DMS153 (cell line): ENCODE measurements at regions not wholly inside any gene's neighbourhood (a gene's known extent, or its start where the extent isn't known, plus 50 kb on each side); places are given as distances from the start of the nearest gene placed in this dataset.
"Not testable (repeated sequence)": the region's sequence is repeated elsewhere in the genome, so short reads cannot be mapped to it uniquely, and the experiment has no call there.

Source experiments
- DNase-seq: peaks from one replicate; lab custom pipeline; 2025; lab: John Stamatoyannopoulos, UW

- DNase-seq, result no peak
These were observed 241.5 kb downstream of the SATB2 start for GRCh38 chr2:199216253-199216652.

GRCh38 chr2:199207011-199207410, 250.7 kb downstream of the SATB2 start:
- no peak for DNase-seq

- DNase-seq, result no peak
These were observed 251.2 kb downstream of the SATB2 start for GRCh38 chr2:199206536-199206935.

DNA sequence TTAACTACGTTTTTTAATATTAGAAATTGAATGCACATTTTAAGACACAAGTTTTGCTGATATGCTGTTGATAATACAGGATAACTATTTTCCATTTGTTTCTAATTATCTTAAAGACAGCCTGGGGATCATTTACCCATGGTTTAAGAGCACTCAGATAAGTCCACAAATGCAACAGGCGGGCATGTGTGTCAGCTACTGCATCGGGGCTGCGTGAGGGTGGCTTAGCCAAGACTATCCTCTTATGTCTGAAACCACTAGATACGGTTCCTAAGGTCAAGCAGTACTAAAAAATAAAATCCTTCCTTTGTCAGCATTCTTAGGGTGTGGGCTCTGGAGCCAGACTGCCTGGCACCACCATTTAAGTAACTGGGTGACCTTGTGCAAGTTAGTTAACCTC, 254.8 kb downstream of the SATB2 start:
- DNase-seq, result no peak

GRCh38 chr2:199201539-199201938, 256.2 kb downstream of the SATB2 start:
- DNase-seq, result no peak

GRCh38 chr2:199199797-199200196, 257.9 kb downstream of the SATB2 start:
- no peak for DNase-seq

GRCh38 chr2:199197448-199197847, 260.3 kb downstream of the SATB2 start:
- no peak for DNase-seq

- no peak for DNase-seq
These were observed 261.1 kb downstream of the SATB2 start for GRCh38 chr2:199196686-199197085.

DNA sequence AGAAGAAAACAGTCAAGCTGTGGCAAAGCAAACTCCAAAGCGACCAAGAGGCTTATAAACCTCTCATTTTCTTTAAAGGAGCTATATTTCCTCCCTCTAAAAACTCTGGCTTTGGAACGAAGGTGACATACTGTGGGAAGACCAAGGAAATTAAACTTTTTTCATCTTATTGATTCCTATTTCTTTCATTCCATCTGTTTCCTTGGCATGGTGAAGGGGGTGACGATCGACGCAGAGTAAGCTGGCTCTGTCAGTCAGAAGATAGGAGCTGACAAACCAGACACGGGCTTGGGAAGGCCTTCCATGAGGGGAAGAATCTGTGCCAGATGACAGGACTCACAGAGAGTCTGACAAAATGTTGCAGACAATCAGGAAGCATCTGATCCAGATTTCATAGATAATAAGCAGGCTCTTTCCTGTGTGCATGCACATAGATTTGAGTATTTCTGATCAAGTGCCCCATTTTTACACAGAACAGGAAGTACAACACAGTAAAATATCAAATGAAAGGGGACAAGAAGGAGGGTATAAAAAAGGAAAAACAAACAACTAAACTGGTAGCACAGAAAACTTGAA, 261.7 kb downstream of the SATB2 start:
- DNase-seq, result no peak

DNA sequence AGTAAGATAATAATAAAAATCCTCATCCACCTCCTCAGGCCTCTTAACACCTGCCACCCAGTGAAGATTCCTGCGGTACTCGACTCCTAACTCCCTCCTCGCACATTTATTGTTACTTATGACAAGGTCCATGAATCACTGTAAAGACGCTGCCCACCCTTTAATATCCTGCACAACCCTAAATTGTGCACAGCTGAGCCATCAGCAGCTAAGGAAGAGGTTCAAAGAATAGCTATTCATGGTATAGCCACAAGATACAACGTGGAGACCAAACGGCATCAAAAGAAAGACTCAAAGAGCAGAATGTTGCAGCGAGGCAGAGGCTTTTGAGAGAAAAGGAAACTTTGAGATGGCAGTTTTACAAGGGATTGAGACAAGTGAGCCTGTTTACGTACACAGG, 266.3 kb downstream of the SATB2 start:
- DNase-seq, result no peak

DNA sequence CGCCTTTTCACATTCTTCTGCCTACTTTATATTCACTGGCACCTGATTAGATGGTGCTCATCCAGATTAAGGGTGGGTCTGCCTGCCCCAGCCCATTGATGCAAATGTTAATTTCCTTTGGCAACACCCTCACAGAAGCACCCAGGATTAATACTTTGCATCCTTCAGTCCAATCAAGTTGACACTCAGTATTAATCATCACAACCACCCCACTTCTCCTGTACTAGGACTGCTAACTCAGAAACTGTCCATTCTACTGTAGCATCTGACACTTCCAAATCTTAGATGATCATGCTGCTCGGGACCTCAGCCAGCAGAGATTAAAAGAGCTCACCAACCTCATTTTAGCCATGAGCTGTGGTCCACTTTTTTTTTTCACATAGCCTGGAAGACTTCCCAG, 268.5 kb downstream of the SATB2 start:
- DNase-seq, result no peak

DNA sequence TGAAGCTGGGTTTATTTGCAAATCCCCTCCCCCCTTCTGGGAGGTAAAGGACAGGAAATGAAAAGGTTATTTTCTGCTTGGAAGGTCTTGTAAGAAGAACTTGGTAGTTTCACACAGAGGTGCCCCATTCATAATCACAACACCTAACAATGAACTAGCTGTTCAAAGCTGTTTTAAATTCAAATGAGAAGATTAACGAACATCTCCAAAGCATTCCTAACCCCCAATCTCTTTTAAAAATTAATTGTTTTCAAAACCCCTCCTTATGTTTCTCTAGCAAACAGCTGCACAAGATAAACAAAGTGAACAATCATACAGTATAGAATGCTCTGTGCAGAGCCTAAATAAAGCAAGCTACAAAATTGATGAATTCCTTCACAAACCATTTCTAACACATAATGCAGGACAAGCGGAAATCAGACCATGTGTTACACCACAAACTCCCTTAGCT, 271.4 kb downstream of the SATB2 start:
- no peak for DNase-seq

DNA sequence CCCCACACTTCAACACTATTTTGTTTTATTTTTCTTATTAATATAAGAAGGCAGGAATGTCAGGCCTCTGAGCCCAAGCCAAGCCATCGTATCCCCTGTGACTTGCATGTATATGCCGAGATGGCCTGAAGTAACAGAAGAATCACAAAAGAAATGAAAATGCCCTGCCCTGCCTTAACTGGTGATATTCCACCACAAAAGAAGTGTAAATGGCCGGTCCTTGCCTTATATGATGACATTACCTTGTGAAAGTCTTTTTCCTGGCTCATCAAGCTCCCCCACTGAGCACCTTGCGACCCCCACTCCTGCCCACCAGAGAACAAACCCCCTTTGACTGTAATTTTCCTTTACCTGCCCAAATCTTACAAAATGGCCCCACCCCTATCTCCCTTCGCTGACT, 272.6 kb downstream of the SATB2 start:
- not testable (repeated sequence) for DNase-seq

DNA sequence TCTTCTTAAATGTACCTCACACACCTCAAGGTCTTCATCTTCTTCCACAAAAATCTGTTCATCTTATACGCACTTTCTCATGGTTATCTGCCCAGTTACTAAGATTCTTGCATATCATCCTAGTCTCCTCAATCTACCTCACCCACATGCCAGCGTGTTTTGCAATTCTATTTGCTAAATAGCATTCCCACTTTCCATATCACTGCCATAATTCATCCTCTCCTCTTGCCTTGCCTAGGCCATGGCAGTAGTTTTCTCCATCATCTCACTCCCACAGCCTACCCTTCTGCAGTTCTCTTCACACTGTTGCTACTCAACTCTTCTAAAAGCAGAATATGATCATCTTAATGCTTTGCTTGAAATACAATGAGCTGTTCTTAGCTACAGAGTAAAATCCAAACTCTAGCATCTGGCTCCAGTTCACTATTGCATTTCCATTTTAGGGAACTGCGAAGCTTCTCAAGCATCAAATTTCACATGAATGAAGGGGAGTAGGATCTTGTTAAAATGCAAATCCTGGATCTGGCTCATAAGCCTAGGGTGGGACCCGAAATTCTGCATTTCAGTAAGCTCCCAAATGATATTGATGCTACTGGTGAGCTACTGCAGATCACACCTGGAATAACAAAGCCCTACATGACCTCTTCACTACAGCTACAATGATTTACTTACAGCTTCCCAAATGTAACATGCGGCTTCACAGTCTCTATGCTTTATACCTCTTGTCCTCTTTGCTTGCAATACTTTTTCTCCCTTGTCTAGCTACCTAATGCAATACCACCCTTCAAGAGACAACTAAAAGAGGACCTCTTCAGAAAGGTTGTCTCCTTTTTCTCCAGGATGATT, 293.9 kb downstream of the SATB2 start:
- no peak for DNase-seq

GRCh38 chr2:199160677-199161465, 296.9 kb downstream of the SATB2 start:
- DNase-seq, result no peak

- DNase-seq, result no peak
These were observed 297.7 kb downstream of the SATB2 start for GRCh38 chr2:199160081-199160480.

DNA sequence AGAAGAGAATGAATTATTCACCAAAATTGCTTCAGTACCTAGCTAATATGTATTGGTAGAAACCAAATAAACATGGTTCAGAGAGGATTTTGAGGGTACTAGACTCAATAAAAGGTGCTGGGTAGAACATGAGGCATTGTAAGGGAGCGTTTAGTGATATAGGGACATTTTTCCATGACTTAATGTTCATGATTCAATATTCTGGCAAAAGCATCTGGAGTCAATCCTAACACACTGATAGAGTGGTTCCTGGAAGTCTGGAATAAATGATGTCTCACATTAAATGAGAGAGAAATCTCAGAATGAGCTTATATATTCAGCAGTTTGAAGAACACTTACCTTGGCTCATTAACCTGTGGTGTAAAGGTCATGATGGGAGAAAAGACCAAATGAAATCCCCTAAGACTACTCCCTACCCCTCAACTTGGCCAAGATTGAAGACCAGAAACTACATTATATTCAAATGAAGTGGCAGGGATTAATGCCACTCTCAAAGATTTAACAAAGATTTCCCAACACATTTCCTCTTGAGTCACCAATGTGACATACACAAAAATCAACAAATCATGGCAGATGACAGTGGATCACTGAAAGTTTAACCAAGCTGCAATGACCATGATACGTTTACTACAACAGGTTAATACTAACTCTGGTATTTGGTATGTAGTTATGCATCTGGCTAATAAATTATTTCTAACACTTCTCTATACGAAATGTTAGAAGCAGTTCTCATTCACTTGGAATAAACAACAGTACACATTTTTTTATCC, 309.5 kb downstream of the SATB2 start:
- DNase-seq, result no peak

DNA sequence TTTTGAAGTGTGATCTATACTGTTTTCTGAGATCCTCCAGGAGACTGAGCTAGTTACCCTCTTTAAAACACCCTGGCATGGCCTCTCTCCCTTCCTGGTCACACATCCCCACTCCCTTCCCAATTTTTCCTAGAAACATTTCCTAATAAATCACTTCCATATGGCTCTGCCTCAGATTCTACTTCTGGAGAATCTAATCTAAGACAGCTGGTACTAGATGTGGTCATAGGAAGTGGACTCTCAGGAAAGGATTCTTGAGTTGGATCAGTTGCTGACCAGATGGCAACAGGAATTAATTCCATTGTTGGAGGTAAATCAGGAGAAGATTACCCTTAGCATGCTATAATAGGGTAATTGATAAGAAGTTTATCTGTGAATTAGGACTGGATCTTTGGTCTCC, 310.5 kb downstream of the SATB2 start:
- DNase-seq, result no peak

GRCh38 chr2:199144546-199144945, 313.2 kb downstream of the SATB2 start:
- no peak for DNase-seq

DNA sequence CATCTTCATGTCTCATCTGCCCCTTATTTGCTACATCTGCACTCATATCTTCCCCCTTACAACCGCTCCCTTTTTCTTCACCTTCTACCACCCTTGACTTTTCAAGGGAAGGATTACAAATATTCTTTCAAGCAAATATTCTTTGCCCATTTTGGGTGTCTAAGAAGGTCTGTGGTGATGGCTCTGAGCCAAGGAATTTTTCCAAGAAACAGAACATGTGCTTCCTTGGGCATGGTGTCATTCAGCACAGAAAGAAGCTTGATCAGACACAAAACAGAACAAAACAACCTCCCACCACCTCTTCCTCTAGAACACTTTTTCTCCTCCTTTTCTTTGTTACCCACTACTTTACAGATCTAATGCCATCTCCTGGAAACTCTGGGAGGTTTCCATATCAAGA, 313.7 kb downstream of the SATB2 start:
- DNase-seq, result no peak

DNA sequence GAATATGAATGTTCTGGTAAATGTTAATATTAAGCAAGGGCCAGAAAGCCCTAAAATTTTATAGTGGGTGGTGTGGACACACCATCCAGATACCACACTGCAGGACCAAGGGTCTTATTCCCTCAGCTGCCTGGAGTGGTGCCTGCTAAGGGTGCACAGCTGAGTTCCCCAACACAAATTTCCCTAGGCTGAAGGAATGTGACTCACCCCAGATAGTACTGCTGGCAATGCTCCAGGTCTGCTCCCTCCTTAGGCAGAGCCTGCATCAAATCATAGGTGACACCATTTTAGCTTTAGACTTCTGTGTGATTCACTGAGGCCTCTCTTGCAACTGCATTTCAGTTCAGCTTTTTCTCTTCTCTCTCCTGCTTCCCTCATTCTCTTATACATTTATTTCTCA, 321.1 kb downstream of the SATB2 start:
- no peak for DNase-seq

DNA sequence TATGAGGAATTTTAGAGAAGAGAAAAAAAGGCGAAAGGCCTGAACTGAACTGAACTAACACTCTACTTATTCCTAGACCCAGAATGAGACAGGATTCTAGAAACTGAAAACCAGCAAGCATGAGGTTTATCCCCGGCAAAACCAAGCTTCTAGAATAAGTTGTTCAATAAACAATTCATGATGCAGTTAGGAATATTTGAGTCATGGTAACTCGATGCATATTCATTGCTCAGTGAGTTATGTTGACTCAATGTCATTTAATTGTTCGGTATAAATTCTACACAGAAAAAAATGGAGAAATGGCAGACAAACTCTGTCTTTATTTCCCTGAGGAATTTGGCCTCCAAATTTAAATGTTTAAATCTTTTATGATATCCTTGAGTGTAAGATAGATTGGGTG, 321.5 kb downstream of the SATB2 start:
- DNase-seq, result no peak
